ENCODE measurements at regions not wholly inside any gene's neighbourhood (a gene's known extent, or its start where the extent isn't known, plus 50 kb on each side); places are given as distances from the start of the nearest gene placed in this dataset.

- CTCF ChIA-PET = no interaction called here
- SMC1A ChIA-PET (ENCODE audit: uncharacterized antibody, unreplicated experiment) = interaction anchor here (0.6 kb wide), 1 partner anchor 14 kb away, joined by 3 read pairs; no protein-coding TSS in a partner anchor
- Histone ChIP-seq H3K36me3 (ENCODE audit: control insufficient read depth in 2 of 2, insufficient read depth in 2 of 2, low read length in 1 of 2) (no peaks in the 10 kb centered on the region), H3K4me3 (no peak overlapping the region), H3K4me1 (ENCODE audit: control insufficient read depth, insufficient read depth, low read length) (no peaks in the 10 kb centered on the region), H4K20me1 (ENCODE audit: control insufficient read depth, insufficient read depth) (no peaks in the 10 kb centered on the region), H3K27ac (ENCODE audit: control insufficient read depth, insufficient read depth) (no peak overlapping the region), H3K9me3 (replicated peaks; ENCODE audit: control insufficient read depth, insufficient read depth, low read length) (no peaks in the 10 kb centered on the region), H3K79me2 (ENCODE audit: control insufficient read depth, insufficient read depth, low read length) (no peaks in the 10 kb centered on the region), H3K4me2 (ENCODE audit: control insufficient read depth, insufficient read depth) (no peak overlapping the region), H3K27me3 (replicated peaks in 1 of 2; ENCODE audit: control insufficient read depth in 2 of 2, insufficient read depth in 2 of 2, low read length in 1 of 2) (peaks cover 0 to 3% of the 10 kb centered on the region in 2 experiments; a peak in 2 of 4 replicates), H3K9ac (ENCODE audit: control insufficient read depth, insufficient read depth, low read length) (no peak overlapping the region), H2AFZ (ENCODE audit: control insufficient read depth, low read depth, low read length) (no peak overlapping the region)
- RAD21 ChIA-PET (ENCODE audit: unreplicated experiment) = no interaction called here
- no peak for TF ChIP-seq EZH2 (IDR thresholded peaks at IDR 0.05; ENCODE audit: borderline replicate concordance, control insufficient read depth, low read depth, low read length)
- TF ChIP-seq SUZ12 (IDR thresholded peaks at IDR 0.05; ENCODE audit: unreplicated experiment) = no peak
- no peak for TF ChIP-seq LARP7 (IDR thresholded peaks at IDR 0.05)
- no peak for TF ChIP-seq DPF2 (IDR thresholded peaks at IDR 0.05)
- TF ChIP-seq TARDBP (IDR thresholded peaks at IDR 0.05; ENCODE audit: borderline replicate concordance) = no peak
- no peak for TF ChIP-seq ZNF24 (IDR thresholded peaks at IDR 0.05)
- no peak for TF ChIP-seq RELA (IDR thresholded peaks at IDR 0.05; ENCODE audit: borderline replicate concordance, partially characterized antibody)
- TF ChIP-seq PRDM15 (CRISPR knock-in tag; IDR thresholded peaks at IDR 0.05) = no peak
- intact Hi-C loops (cut with micrococcal nuclease; ENCODE audit: unreplicated experiment) (no loop called here), in situ Hi-C loops (cut with MboI) (no loop called here)
- WGBS (ENCODE audit: insufficient coverage, insufficient replicate concordance, low lambda C conversion rate, missing lambda C conversion rate) = 23% methylated on average over 2 of the region's 2 CpGs
- POLR2A ChIA-PET = no interaction called here
- BruUV-seq (replicated peaks) = no TSS peak
- no peak for FAIRE-seq
- no peak for DNase-seq (ENCODE audit: low read depth, low spot score)
- no peak for ATAC-seq
These were observed 555.6 kb downstream of the CD83 start for GRCh38 chr6:14673201-14673600.

All from GM12878 (cell line).